OCI-LY1 (cell line): ENCODE measurements at regions not wholly inside any gene's neighbourhood (a gene's known extent, or its start where the extent isn't known, plus 50 kb on each side); places are given as distances from the start of the nearest gene placed in this dataset.

Experiments
- H2AFZ ChIP-seq: fragments of 200-600 bp; sonication (generic), shearing (Covaris generic); 2 replicates; pipeline ENCODE4 v1.6.0; 2014; ENCODE audit warnings: antibody characterized with exemption, mild to moderate bottlenecking, low read length
- H3F3A ChIP-seq: fragments of 200-600 bp; sonication (generic), shearing (Covaris generic); 2 replicates; pipeline ENCODE4 v1.6.0; 2014; ENCODE audit warnings: mild to moderate bottlenecking, antibody characterized with exemption, low read length, moderate library complexity; ENCODE audit not compliant: insufficient read depth
- H3K27ac ChIP-seq: fragments of 200-600 bp; sonication (generic); 2 replicates; pipeline ENCODE4 v1.5.1; 2014; ENCODE audit warnings: low read length, mixed run types, mild to moderate bottlenecking, low read depth; ENCODE audit not compliant: poor library complexity, severe bottlenecking
- H3K27me3 ChIP-seq: fragments of 200-600 bp; sonication (generic); 2 replicates; pipeline ENCODE4 v1.6.0; 2014; ENCODE audit warnings: antibody characterized with exemption, mild to moderate bottlenecking, low read length, moderate library complexity; ENCODE audit not compliant: insufficient read depth
- H3K36me3 ChIP-seq: fragments of 200-600 bp; sonication (generic); 2 replicates; pipeline ENCODE4 v1.6.1; 2014; ENCODE audit warnings: mild to moderate bottlenecking, antibody characterized with exemption, low read length, moderate library complexity, mixed read lengths; ENCODE audit not compliant: insufficient read depth
- H3K4me1 ChIP-seq: fragments of 200-600 bp; sonication (generic); 2 replicates; pipeline ENCODE4 v1.5.1; 2014; ENCODE audit warnings: mild to moderate bottlenecking, low read length, moderate library complexity; ENCODE audit not compliant: insufficient read depth, severe bottlenecking
- H3K4me2 ChIP-seq: fragments of 200-600 bp; sonication (generic), shearing (Covaris generic); 2 replicates; pipeline ENCODE4 v1.6.1; 2014; ENCODE audit warnings: low read length
- H3K4me3 ChIP-seq: fragments of 200-600 bp; sonication (generic); 2 replicates; pipeline ENCODE4 v1.5.1; 2014; ENCODE audit warnings: low read length, low read depth, mild to moderate bottlenecking, mixed read lengths; ENCODE audit not compliant: poor library complexity, severe bottlenecking
- H3K79me2 ChIP-seq: fragments of 200-600 bp; shearing (Covaris generic); 2 replicates; pipeline ENCODE4 v1.6.1; 2016; ENCODE audit warnings: mixed run types, low read length, mixed read lengths; ENCODE audit not compliant: insufficient read depth
- H3K9ac ChIP-seq: fragments of 200-600 bp; sonication (generic), shearing (Covaris generic); 2 replicates; pipeline ENCODE4 v1.6.1; 2014; ENCODE audit warnings: mild to moderate bottlenecking, low read length, mixed read lengths
- H3K9me2 ChIP-seq: fragments of 200-600 bp; sonication (generic), shearing (Covaris generic); 2 replicates; pipeline ENCODE4 v1.6.1; 2014; ENCODE audit warnings: low read depth, mild to moderate bottlenecking, low read length, mixed read lengths
- H3K9me3 ChIP-seq: fragments of 200-600 bp; shearing (Covaris generic); 2 replicates; pipeline ENCODE4 v1.6.1; 2014; ENCODE audit warnings: low read length, mixed read lengths
- H4K20me1 ChIP-seq: fragments of 200-600 bp; sonication (generic), shearing (Covaris generic); 2 replicates; pipeline ENCODE4 v1.6.0; 2016; ENCODE audit warnings: mild to moderate bottlenecking, low read length; ENCODE audit not compliant: insufficient read depth
- EZH2 ChIP-seq: fragments of 200-600 bp; sonication (generic), shearing (Covaris generic); IDR thresholded peaks from 2 replicates; pipeline ENCODE4 v1.8.0; 2017; ENCODE audit warnings: borderline replicate concordance, mixed run types, mild to moderate bottlenecking, antibody characterized with exemption, low read length, moderate library complexity, mixed read lengths
- TF ChIP-seq, protein P1 (sequence below): fragments of 200-600 bp; sonication (generic), shearing (Covaris generic); IDR thresholded peaks from 2 replicates; pipeline ENCODE4 v1.5.1; 2017; ENCODE audit warnings: mild to moderate bottlenecking, antibody characterized with exemption, low read length, moderate library complexity, mixed read lengths

DNA sequence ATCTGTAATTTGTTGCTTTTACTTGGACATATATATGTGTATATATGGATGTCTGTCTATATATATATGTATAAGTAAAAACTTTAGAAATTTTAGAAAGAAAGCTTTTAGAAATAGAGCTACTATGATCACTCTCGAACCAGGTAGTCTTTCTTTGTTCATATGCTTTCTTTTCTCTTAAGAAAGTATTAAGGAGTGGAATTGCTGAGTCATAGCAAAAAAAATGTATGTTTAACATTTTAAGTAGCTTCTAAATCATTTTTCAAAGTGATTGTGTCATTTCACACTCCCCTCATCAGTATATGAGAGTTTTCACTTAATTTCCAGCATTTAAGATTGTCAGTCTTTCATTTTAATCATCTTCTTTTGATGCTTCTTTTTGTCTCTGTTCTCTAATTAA, 447.9 kb upstream of the TECRL start:
- H3K27ac ChIP-seq, result no peak overlapping the region
- H3K79me2 ChIP-seq, result no peaks in the 10 kb centered on the region
- H3K27me3 ChIP-seq, result no peaks in the 10 kb centered on the region
- H3K9me2 ChIP-seq, result no peaks in the 10 kb centered on the region
- no peak overlapping the region for H3K4me2 ChIP-seq
- no peak overlapping the region for H2AFZ ChIP-seq
- TF ChIP-seq, protein P1, sequence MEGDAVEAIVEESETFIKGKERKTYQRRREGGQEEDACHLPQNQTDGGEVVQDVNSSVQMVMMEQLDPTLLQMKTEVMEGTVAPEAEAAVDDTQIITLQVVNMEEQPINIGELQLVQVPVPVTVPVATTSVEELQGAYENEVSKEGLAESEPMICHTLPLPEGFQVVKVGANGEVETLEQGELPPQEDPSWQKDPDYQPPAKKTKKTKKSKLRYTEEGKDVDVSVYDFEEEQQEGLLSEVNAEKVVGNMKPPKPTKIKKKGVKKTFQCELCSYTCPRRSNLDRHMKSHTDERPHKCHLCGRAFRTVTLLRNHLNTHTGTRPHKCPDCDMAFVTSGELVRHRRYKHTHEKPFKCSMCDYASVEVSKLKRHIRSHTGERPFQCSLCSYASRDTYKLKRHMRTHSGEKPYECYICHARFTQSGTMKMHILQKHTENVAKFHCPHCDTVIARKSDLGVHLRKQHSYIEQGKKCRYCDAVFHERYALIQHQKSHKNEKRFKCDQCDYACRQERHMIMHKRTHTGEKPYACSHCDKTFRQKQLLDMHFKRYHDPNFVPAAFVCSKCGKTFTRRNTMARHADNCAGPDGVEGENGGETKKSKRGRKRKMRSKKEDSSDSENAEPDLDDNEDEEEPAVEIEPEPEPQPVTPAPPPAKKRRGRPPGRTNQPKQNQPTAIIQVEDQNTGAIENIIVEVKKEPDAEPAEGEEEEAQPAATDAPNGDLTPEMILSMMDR, result no peak
- TF ChIP-seq EZH2, result no peak
- no peaks in the 10 kb centered on the region for H3K4me1 ChIP-seq
- H3K4me3 ChIP-seq, result no peak overlapping the region
- no peaks in the 10 kb centered on the region for H3F3A ChIP-seq
- no peaks in the 10 kb centered on the region for H3K36me3 ChIP-seq
- no peaks in the 10 kb centered on the region for H4K20me1 ChIP-seq
- H3K9ac ChIP-seq, result no peak overlapping the region
- no peaks in the 10 kb centered on the region for H3K9me3 ChIP-seq

DNA sequence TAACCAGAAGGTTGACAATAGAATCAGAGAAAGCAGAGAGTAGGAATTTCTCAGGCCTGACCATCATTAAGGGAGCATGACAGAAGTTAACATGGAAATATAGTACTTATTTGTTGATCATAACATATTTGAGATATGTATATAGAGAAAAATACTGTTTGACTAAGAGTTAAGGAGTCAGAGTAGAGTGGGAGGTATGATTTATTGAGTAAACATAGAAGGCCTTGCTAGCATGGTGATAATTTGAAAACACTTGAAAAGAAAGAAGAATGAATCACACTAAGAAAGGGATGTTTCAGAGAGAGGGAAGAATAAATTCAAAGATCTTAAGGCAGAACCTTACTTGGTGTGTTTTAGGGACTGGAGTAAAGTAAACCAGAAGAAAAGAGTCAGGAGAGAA, 437.2 kb upstream of the TECRL start:
- Histone ChIP-seq H3K4me1 (no peaks in the 10 kb centered on the region), H3K4me2 (no peak overlapping the region), H3F3A (no peaks in the 10 kb centered on the region), H3K27ac (no peak overlapping the region), H3K9me2 (no peaks in the 10 kb centered on the region), H3K36me3 (no peaks in the 10 kb centered on the region), H2AFZ (no peak overlapping the region), H3K9ac (no peak overlapping the region), H3K79me2 (no peaks in the 10 kb centered on the region), H4K20me1 (no peaks in the 10 kb centered on the region), H3K4me3 (no peak overlapping the region), H3K9me3 (no peaks in the 10 kb centered on the region), H3K27me3 (no peaks in the 10 kb centered on the region)
- TF ChIP-seq, protein P1, result no peak
- TF ChIP-seq EZH2, result no peak

DNA sequence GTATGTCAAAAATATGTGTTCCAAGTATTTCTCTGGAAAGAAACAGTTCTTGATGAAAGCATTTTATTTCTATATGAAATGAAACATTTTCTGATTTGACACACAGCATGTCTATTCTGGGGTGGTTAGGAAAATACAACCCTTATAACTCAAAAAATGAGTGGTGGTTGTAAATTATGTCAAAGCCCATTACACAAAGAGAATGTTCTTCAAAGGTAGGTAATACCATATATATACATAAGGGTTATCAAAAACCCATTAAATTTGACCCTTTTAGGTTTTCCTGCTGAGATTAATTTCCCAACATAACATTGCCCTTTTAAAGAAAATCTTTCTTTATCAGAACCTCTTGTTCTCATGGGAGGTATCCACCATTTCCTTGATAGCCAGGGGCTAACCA, 420.5 kb upstream of the TECRL start:
- Histone ChIP-seq H3K9me3 (no peaks in the 10 kb centered on the region), H2AFZ (no peak overlapping the region), H3K4me1 (no peaks in the 10 kb centered on the region), H3K9ac (no peak overlapping the region), H3K79me2 (no peaks in the 10 kb centered on the region), H3F3A (no peaks in the 10 kb centered on the region), H3K4me2 (no peak overlapping the region), H3K9me2 (no peaks in the 10 kb centered on the region), H3K27ac (no peak overlapping the region), H3K4me3 (no peak overlapping the region), H3K27me3 (no peaks in the 10 kb centered on the region), H3K36me3 (no peaks in the 10 kb centered on the region), H4K20me1 (no peaks in the 10 kb centered on the region)
- TF ChIP-seq, protein P1, result no peak
- TF ChIP-seq EZH2, result no peak
